IMR-90 (cell line): ENCODE measurements at regions not wholly inside any gene's neighbourhood (a gene's known extent, or its start where the extent isn't known, plus 50 kb on each side); places are given as distances from the start of the nearest gene placed in this dataset.

Experiments
- CTCF ChIP-seq: conservative IDR thresholded peaks from 2 replicates; pipeline ENCODE4 v1.5.1; 2012; ENCODE audit warnings: mild to moderate bottlenecking, low read depth, low read length, improper control_type of control experiment

- TF ChIP-seq CTCF = no peak
Observed at GRCh38 chr2:217066510-217067270, 206.8 kb upstream of the TNP1 start (continued).
